GM12801 (cell line): ENCODE measurements at regions not wholly inside any gene's neighbourhood (a gene's known extent, or its start where the extent isn't known, plus 50 kb on each side); places are given as distances from the start of the nearest gene placed in this dataset.

ENCODE experiments used
- TF ChIP-seq, protein P1 (sequence below): IDR thresholded peaks from one replicate; pipeline ENCODE4 v1.5.1; 2011; ENCODE audit warnings: control low read depth; ENCODE audit not compliant: insufficient read length; ENCODE audit errors: extremely low read depth

DNA sequence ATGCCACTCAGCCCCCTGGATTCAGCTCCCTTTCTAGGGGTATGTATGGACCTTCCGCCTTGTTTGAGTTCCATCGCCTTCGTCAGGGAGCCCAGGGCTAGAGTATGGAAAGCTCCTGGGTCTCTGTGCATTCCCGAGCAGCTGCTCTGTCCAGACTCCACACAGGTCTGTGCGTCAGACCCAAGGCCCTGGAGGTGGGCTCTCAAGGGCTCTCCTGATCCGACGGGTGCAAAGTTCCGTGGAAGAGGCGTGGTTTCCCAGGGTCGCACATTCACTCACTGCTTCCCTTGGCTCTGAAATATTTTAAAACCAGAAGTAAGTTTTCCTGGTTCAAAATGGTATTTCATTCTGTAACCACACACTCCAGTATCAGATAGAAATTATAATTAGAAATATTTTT is 863.2 kb downstream of the TRIML1 start:
- TF ChIP-seq, protein P1, sequence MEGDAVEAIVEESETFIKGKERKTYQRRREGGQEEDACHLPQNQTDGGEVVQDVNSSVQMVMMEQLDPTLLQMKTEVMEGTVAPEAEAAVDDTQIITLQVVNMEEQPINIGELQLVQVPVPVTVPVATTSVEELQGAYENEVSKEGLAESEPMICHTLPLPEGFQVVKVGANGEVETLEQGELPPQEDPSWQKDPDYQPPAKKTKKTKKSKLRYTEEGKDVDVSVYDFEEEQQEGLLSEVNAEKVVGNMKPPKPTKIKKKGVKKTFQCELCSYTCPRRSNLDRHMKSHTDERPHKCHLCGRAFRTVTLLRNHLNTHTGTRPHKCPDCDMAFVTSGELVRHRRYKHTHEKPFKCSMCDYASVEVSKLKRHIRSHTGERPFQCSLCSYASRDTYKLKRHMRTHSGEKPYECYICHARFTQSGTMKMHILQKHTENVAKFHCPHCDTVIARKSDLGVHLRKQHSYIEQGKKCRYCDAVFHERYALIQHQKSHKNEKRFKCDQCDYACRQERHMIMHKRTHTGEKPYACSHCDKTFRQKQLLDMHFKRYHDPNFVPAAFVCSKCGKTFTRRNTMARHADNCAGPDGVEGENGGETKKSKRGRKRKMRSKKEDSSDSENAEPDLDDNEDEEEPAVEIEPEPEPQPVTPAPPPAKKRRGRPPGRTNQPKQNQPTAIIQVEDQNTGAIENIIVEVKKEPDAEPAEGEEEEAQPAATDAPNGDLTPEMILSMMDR = no peak

DNA sequence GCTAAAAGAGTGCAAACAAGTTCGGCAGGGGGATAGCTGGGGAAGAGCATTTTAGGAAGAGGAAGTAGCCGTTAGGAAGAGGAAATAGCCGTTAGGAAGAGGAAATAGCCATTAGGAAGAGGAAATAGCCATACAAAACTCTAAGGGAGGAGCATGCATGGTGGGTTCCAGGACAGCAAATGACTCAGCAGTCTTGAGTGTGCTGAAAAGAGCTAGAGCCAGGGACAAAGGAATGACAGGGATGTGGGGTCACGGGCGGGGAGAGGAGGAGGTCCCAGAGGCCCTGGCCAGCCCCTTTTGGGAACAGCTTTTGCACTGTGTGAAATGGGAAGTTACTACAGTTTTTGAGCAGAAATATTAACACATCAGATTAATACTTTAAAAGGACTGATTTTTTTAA is 882.6 kb downstream of the TRIML1 start:
- TF ChIP-seq, protein P1 = no peak

DNA sequence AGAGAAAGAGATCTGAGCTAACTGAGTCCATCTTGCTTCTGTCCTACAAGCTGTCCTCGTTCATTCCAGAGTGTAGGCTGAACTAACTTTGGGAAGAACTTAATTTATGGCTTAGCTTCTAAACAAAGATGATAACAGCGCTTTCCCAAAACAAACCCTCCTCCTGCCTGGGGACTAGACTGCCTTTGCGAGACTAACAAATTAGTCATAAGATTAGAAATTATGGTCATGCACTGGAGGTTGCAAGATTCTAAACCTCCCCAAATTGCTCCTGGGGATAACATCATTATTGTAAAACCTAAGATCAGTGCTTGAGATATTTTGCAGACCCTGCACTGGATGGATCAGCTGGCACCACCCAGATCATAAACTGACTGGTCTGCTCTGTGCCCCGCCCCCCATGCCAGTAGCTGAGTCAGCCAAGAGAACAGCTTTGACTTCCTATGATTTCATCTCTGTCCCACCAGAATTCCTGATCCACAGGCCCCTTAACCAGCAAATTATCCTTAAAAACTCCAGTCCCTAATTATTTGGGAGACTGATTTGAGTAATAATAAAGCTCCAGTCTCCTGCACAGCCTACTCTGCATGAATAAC is 883.3 kb downstream of the TRIML1 start:
- TF ChIP-seq, protein P1 = no peak

DNA sequence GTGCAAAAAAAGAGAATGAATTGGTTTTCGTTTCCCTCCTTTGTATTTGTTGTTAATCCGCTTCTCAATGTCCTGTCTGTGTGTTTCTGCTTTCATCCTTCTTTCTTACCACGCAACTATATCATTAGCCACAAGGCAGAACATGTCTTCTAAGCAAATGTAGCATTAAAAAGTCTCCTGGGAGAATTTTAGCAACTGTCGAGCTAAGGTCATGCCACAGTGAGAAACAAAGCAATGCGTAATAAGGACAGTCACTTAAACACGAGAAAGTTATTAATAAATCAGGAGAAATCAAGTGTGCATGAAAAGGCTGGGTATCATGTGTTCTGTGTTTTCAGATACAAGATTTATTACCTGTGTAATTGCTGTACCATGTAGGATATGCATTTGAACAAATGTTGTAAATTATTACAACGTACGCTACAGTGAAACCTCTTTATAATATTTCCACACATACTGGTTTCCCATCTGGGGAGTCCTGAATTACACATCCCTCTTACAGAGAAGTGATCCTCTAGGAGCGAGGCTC is 890.8 kb downstream of the TRIML1 start:
- TF ChIP-seq, protein P1 = no peak

DNA sequence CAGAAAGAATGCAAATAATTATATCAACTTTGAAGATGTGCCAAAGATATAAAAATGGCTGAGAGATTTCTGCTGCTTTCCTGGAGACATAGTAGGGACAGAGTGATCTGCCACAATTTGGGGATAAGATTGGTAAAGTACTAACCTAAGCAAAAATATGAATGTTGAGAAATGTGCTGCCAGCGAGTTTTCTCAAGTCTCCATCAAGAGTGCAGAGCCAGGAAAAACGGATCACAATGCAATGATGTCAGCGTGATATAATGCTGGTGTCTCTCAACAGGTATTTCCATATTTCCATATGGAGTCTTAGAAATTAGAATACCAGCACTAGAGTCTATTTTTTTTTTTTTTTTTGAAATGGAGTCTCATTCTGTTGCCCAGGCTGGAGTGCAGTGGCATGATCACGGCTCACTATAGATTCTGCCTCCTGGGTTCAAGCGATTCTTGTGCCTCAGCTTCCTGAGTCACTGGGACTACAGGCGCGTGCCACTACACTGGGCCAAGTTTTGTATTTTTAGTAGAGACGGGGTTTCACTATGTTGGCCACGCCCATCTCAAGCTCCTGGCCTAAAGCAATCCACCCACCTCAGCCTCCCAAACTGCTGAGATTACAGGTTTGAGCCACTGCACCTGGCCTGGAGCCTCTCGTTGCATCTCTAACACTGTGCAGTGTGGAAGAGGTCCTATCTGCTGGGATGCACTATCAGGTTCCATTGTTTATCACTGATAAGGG is 893.5 kb downstream of the TRIML1 start:
- TF ChIP-seq, protein P1 = no peak

DNA sequence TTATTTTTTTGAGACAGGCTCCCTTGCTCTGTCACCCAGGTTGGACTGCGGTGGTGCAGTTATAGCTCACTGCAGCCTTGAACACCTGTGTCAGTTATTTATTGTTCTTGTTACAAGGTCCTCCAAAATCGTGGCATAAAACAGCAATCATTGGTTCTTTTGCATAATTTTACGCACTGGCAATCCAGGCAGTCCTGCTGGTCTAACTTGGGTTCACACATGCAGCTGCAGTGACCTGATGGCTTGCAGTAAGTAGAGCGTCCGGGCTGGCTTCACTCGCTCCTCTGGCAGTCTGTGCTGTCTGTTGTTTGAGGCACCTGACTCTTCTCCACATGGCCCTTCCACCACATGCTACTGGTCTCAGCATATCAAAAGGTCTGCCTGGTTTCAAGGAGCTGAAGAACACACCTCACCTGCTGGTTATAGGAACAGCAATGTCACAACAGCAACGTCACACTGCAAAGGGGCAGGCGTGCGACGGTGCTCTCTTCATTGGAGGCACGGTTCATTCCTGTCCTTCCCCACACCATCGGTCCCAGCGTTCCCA is 894.6 kb downstream of the TRIML1 start:
- TF ChIP-seq, protein P1 = no peak

DNA sequence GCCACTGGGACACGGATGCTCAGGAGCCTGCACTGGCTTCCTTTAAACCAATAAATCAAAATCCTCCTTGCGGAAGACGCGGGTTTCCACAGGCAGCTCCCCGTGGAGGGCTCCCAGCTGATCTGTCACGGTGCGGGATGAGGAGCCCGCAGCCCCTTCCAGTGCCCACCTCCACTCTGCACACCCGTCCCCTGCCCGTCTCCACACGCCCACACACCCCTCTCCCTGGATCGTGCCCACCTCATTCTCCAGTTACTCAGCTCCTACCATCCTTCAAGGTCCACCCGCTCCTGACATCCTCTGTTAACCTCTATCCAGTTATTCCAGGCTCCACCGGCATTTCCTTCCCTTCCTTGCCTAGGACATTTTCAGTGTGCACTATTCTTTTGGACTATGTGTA is 895.9 kb downstream of the TRIML1 start:
- TF ChIP-seq, protein P1 = no peak
